Ecto neural progenitor cell (in vitro differentiated cells): ENCODE measurements at regions not wholly inside any gene's neighbourhood (a gene's known extent, or its start where the extent isn't known, plus 50 kb on each side); places are given as distances from the start of the nearest gene placed in this dataset.

Source experiments
- DNase-seq: peaks from one replicate; pipeline ENCODE4 v3.0.0-alpha.2; 2018; ENCODE audit warnings: low spot score

DNA sequence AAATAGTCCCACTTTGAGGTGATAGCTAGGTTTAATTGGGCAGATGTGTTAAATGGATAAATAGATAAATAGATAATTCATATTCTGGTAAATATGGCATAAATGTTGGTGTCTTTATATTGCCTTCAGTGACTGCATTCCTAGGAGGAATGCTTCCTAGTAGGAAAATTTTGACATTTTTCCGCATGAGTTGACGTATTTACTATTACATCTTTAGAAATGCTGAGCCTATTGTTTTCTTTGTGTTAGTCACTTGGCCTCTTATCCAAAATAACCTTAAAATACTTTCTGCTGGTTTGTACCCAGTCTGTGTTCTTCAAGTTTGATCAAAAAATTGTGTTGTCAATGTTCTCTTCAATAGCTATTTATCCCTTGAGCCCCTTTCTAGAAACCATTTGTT lies 495.6 kb upstream of the ZEB2 start:
- DNase-seq = no peak

DNA sequence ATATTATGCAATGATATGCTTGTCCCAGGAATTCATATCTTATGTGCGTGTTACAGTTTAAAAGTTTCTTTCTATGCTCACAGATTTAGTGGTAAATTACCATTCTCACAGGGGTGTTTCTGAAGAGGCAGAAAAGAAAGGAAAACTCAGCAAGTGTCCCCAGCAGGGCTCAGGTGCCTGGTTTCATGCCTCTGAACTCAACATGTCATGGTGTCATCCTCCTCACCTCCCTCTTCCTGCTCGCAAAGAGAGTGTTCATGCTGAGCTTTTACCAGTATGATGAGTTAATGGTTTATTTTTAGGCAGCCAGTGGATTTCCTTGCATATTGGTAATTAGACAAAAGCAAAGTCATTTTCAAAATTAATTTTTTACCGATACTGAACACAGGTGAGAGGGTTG lies 492.9 kb upstream of the ZEB2 start:
- DNase-seq = no peak

DNA sequence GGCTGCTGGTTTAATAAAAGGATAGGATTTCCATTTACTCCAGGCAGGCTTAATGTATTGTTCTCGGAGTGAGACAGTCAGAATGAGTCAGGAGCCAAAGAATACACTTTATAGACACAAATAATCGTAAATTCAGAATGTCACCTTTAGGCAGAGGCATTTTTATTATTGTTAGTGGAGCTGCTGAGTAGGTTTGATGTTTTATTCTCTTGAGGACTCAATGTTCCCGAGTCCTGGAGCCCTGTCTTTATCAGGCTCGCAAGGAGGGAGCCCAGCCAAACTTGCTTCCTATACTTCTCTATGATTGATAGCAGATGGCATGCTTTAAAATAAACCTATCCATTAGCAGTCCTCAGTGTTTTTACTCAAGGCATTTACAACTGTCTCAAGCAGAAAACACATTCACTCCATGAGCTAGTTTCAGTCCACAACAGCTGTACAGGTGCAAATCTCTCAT lies 492.3 kb upstream of the ZEB2 start:
- no peak for DNase-seq

DNA sequence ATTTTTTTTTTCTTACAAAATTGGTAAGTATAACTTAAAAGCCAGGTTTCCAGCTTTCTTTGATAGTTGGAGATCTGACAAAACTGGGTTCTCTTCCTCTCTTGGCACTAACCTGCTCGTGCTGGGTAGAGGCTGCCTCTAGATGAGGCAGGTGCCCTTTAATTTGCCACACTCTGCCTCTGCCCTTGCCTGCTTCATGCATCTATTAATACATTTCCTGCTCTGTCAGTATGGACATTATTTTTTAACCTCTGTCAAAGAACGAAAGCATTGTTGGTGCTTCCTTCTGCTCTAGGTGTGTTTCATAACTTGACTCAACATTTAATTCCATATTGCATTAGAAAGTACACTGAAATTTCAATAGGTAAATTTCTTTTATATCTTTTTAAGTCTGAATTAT lies 490.7 kb upstream of the ZEB2 start:
- no peak for DNase-seq

DNA sequence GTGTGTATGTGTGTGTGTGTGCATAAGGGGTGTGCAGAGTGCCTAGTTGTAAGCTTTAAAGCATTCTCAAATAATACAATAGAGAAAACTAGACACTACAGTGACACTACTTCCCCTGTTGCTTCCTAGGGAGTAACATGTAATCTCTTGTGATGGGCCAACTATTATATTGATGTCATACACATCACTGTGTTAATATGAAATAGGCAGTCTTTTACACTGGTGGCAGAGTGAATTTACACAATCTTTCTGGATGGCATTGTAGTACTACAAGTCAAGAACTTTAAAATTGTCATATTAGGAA lies 488.0 kb upstream of the ZEB2 start:
- DNase-seq = no peak

DNA sequence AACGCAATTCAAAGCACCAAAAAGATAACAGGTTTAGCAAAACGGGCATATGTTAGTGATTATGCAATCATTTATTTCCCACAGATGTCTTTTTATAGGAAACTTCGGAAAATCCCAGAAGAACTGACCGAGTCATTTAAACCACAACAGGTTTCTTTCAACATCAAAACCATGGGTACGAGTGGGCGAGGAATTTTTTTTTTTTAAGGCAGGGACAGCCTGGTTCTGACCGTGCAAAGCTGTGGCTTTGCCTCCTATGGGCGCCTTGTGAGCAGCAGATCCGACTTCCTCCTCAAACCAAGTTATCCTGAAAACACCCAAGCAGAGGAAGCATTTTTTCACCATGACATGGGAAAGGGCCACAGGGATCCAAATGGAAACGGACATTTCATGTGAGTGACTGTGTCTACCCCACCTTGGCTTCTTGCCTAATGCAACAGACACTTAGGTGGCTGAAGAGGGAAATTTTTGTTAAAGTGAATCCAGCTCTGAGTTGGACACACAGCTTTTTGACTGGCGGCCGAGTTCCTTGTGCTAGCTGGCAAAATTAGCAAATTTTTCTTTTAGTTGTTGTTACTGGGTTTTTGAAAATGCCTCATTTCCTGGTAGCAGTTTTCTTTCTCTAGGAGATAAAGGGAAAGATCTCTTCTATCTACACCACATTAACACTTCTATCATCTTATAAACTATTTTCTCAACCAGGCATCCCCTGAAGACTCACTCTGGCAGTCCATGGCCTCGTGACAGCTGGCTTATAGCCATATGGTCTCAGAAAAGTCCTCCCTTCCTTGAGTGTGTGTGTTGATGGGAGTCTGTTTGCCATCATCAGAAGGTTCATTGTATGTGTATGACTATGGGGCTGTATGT lies 487.4 kb upstream of the ZEB2 start:
- no peak for DNase-seq

DNA sequence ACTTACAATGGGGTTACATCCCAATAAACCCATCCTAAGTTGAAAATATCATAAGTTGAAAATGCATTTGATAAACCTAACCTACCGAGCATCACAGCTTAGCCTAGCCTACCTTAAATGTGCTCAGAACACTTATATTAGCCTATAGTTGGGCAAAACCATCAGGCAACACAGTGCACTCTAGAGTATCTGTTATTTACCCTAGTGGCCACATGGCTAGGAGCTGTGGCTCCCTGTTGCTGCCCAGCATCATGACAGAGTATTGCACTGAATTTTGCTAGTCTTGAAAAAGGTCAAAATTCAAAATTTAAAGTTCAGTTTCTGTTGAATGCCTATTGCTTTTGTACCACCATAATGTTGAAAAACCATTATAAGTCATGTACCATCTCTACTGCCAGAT lies 482.7 kb upstream of the ZEB2 start:
- no peak for DNase-seq

DNA sequence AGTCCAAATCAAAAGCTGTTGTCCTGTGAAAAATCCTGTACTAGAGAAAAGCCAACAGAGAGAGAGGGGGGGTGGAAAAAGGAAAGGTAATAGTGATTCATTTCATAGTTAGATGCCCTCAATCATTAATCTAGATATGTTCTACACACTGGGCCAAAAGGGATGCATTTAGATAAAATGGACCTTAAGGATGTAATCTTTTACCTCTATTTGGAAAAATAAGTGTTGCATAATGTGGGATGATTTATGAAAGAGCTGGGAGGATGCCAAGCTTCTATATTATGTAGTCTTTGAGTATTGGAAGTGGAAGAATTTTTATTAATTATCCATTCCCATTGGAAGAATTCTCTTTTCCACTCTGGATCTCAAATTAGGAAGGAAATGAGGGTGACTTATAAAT lies 480.5 kb upstream of the ZEB2 start:
- no peak for DNase-seq

DNA sequence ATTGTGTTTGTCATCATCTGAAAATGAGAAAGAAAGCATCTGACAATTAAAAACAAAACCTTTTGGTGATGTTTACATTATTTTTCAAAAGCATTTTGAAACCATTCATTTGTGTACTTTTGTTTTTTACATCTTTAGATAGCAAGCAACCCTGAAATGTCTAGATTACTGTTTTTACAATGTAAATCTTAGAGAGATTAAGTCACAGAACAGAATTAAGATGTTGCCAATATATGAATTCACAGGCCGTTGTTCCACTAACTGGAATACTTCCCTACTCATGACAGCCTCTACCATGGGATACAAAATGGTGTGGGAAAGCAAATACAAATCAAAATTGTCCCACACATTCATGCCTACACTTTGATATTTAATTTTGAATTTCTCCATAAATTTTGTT lies 480.0 kb upstream of the ZEB2 start:
- DNase-seq = no peak

DNA sequence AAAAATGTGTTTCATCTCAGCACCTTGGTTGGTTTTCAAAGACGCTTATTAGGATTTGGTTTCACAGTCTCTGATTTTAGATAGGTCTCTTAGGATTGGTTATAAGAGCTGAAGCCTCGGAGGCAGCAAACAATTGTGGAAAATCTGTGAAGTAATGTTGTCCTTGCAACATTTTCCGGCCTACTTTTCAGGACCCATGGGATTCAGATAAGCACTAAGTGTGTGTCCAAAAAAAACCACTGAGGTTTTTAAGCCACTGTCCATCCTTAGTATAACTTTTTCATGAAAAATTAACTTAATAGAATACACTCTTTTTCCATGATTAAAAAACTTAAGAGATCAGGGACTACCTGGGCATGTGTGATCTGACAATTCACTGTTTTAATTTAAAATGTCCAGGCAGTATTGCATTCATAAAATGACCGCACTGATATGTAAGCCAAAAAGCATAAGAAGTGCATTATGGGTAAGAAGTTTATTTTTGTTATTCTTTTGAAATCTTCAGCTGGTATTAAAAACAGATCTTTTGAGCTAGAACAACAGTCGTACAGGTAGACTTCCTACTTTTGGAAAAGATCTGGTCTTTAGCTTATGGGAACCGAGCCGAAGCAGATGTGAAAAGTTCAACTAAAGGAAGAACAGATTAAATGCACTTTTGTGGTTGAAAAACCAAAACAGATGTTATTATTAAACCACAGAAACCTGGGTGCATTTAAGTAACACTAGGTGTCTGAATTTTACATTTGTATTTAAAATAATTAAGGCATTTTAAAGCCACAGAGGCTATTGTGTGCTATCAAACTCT lies 479.4 kb upstream of the ZEB2 start:
- DNase-seq = no peak

DNA sequence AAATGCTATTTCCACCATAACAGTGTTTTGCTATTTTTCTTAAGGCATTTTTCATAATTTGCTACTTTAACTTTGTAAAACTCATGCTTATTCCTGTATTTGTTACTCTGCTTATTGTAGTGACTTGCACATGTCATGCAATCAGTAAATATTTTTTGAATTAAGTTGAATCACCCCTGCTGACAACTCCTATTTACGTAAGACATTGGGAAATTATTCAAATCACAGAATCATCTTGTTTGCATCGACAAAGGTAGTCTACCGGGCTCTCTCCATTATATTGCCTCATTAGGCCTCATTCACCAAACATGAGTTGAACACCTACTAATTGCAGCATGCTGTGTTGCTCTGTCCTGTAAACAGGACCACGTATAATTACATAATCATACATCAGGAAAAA lies 478.5 kb upstream of the ZEB2 start:
- no peak for DNase-seq

DNA sequence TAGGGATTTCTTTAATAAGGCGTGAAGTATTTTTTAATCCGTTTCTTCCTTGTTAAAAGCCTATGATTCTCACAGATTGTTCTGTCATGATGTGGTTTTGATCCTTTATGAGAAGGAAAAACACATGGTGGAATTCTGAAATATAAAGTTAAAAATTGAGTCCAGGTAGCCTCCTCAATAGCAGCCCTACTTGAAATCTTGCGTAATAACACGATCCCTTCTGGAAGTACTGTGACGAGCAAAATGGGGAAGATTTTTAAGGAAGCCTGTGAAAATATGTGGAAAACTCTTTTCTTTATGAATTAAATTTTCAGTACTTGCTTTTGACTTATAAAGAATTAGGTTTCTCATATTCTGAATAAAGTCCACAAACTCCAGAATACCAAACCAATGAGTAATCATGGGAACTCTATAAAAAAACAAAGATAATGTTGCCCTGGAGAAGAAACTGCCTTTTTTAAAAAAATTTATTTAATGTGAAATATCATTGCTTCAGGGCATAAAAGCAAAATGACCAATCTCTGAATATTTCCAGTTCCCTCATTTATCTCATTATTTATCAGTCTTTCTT lies 476.4 kb upstream of the ZEB2 start:
- no peak for DNase-seq

DNA sequence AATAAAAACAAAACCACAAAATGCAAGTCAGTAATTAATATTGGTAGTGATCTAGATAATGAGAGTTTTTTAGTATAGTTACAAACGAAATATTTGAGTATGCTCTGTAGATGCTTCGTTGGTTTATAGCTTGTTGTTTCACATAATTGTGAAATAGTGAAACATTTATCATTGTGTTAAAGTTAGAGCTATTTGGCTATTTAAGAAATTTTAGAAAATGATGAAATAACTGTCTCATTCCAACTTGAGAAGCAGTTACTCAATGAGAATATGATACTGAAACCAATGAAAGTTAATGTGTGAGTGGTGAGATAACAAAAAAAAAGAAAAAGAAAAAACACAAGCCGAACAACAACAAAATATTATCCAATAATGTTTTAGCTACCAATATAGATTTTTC lies 475.6 kb upstream of the ZEB2 start:
- DNase-seq = no peak

DNA sequence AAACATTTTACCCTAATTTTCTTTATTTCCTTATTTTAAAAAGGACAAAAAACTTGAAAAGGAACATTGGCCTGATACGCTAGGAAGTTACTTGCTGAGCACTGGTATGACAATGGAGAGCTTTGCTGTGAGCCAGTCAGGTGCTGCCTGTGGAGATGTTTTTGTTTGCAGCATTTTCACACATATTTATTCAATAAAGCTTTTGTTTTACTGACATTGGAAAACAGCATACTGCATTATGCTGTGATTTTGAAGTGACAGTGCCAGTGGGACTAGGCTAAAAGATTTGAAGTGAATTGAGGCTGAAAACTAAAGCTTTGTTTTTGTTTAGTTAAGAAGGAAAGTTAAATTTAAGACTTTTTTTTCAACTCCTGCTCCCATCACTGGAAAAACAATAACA lies 470.7 kb upstream of the ZEB2 start:
- DNase-seq = no peak

DNA sequence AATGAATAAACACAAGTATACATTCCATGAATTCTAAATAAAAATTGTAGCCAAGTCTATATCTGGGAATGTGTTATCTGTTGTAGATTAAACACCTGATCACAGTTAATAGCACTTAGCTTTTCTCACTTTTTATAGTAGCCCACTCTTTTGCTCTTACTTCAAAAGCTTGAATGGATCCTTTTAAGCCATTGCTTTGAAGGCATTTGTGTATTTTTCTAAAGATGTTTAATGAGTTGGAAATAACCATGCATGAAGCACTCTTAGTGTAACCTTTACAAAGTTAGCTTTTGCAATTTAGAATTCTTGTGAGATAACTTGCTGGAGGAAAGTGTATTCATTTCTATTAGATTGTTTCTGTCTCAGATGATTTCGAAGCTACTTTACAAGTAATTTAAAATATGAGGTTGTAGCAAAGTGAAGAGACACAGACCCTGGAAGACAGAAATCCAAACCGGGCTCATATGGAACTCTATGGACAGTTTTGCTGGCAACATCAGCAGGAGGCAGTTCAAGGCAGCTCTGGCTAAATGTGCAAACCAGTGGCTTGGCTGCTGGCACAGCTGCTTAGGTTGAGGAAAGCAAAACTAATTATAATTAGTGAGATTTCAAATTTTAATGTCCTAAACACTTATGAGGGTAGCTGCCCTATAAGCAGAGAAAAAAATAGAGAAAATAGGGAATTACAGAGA lies 469.8 kb upstream of the ZEB2 start:
- no peak for DNase-seq

DNA sequence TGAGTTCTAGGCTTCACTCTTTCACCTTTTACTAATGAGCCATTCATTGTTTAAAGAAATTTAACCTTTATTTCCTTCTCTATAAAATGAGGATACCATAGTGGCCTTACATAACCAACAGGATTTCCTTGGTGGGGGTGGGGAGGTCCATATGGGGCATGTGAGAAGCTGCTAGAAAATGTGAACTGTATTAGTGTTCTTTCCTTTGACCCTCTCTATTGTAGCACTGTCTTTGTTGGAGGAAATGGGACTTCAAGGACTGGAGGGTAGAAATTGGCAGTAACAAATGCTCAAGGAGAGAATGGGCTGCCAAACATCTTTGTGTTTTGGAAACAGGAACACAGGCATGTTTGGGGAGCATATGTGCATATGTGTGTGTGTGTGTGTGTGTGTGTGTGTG lies 468.7 kb upstream of the ZEB2 start:
- DNase-seq = no peak

DNA sequence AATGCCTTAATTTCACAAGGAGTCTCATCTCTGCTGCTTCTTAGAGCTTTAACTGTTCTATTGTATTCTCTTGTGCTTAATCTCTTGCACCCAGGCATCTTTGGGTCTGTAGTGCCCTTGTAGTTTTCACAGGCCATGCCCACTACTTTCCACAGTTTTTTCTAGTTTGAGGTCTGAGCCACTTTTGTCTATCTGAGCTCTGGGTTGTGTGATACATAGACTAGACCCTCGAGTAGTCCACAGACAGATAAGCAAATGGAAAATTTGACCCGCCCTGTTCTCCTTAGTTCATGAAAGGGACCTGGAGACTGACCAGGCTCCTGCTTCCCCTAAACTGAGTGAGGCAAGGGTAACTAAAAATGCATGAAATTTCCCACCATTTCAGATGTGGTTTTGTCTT lies 466.8 kb upstream of the ZEB2 start:
- no peak for DNase-seq

DNA sequence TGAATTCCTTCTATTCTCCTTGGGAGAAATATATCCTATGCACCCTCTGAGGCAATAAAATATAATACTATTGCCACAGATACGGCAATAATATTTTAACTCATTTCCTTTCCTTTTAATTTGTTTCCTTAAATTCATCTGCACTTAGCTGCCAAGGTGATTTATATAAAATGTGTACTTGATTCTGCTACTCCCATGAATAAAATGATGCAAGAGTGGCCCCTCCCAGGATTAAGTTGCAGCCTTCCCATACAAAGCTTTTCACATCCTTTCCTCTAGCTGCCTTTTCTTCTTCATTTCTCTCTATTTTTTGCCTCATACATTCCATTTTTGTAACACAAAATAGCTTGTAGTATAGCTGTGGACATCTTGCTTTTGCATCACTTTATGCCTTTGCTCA lies 464.1 kb upstream of the ZEB2 start:
- no peak for DNase-seq

DNA sequence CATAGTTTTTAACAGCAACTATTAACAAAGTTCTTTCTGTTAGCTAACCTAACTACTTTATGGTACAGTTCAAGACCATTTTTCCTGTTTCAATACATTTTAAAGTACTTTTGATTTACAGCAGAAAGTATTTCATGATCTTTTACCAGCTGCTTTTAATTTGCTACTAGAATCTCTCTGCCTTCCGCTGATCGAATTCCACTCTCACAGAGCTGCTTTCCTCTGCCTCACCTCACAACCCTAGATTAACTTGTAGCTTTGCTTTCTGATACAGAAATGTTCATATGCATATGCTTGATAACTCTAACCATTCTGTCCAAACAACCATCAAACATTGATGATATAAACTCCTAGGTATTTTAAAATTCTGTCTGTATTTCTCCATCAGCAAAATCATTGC lies 463.2 kb upstream of the ZEB2 start:
- no peak for DNase-seq

DNA sequence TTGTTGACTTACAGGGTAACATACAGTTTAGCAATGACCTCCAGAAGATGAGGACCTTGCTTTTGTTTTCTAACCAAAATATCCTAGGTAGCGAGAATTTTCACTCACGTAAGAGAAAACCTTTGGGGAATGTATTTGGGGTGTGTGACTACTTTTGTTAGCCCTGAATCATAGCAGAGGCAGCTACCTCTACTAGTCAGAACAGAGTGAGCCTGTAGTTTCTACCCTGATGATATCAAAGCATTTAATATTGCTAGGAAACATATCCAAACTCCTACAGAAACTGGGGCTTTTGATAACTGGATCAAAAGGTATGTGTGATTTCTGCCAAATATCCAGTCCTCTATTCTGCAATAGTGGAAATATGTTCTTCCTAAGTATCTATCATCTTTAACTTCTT lies 462.6 kb upstream of the ZEB2 start:
- no peak for DNase-seq

DNA sequence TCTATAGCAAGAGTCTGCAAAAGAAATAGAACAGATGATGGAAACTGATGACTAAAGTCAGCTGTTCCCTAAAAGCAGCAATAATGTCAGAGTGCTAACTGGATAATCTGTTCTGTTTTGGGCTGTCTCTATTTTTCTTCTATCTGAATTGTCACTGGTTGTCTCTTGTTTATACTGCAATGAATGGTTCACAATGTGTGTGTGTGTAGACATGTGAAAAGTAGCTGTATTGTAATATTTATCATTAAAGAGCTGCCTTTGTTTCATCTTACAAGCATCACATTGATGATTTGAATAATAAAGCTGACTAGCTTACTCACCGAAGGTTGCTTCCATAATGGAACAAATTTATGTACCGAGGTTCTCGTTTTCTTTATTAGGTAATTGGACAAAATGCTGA lies 456.0 kb upstream of the ZEB2 start:
- no peak for DNase-seq

DNA sequence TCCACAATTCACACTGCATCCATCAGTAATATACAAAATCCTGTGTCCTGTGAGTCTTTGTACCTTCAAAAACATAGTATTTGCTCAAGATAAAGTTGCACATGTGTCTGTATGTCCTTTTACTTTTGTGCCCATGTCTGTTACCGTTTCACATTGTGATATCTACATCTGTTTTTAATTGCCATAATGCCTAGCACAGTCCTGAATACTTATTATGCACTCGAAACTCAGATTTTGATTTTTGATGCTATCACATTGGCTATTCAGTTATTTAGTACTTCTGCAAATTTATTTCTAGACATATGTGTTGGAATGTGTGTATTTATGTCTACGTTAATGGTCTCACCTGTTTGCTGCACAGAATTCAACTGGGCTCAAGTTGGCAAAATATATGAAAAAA lies 452.8 kb upstream of the ZEB2 start:
- no peak for DNase-seq
